HAP-1 (cell line): ENCODE measurements at regions not wholly inside any gene's neighbourhood (a gene's known extent, or its start where the extent isn't known, plus 50 kb on each side); places are given as distances from the start of the nearest gene placed in this dataset.
"Not testable (repeated sequence)": the region's sequence is repeated elsewhere in the genome, so short reads cannot be mapped to it uniquely, and the experiment has no call there.

Experiments
- DNase-seq, 2 experiments: peaks; one replicate each; pipeline ENCODE4 v3.0.0-alpha.2; 2016 to 2020; ENCODE audit warnings: low spot score in 2 of 2
- H3K27me3 ChIP-seq: fragments of 250-450 bp; sonication (Bioruptor Pico); 2 replicates; pipeline ENCODE4 v1.5.1; 2020; ENCODE audit warnings: low read depth, mild to moderate bottlenecking, moderate library complexity
- H3K36me3 ChIP-seq: fragments of 250-450 bp; sonication (Bioruptor Pico); replicated peaks from 2 replicates; pipeline ENCODE4 v1.5.1; 2020; ENCODE audit warnings: mild to moderate bottlenecking
- H3K4me1 ChIP-seq: fragments of 250-450 bp; sonication (Bioruptor Pico); 2 replicates; pipeline ENCODE4 v1.5.1; 2020; ENCODE audit warnings: mild to moderate bottlenecking
- H3K4me3 ChIP-seq: fragments of 250-450 bp; sonication (Bioruptor Pico); 2 replicates; pipeline ENCODE4 v1.5.1; 2020; ENCODE audit warnings: mild to moderate bottlenecking, moderate library complexity
- H3K9me3 ChIP-seq: fragments of 250-450 bp; sonication (Bioruptor Pico); 2 replicates; pipeline ENCODE4 v1.5.1; 2020; ENCODE audit warnings: mild to moderate bottlenecking, moderate library complexity
- in situ Hi-C: fragments of 300-500 bp; cut with MboI; formaldehyde crosslinking; loops from 3 replicates; pipeline ENCODE4 v1.14.3; 2020; ENCODE audit warnings: low sequenced_read_pairs, inconsistent platforms, mixed read lengths

GRCh38 chr12:45490232-45490881, 239.1 kb upstream of the ARID2 start:
- Histone ChIP-seq H3K4me1 (no peaks in the 10 kb centered on the region), H3K36me3 (no peaks in the 10 kb centered on the region), H3K27me3 (no peaks in the 10 kb centered on the region), H3K4me3 (no peak overlapping the region), H3K9me3 (no peaks in the 10 kb centered on the region)
- DNase-seq, result no peak
- in situ Hi-C loops, result no loop called here

GRCh38 chr12:45494279-45494678, 235.2 kb upstream of the ARID2 start:
- no peaks in the 10 kb centered on the region for H3K9me3 ChIP-seq
- H3K4me1 ChIP-seq, result no peaks in the 10 kb centered on the region
- no peaks in the 10 kb centered on the region for H3K36me3 ChIP-seq
- DNase-seq, result no peak
- H3K27me3 ChIP-seq, result no peaks in the 10 kb centered on the region
- in situ Hi-C loops, result no loop called here
- H3K4me3 ChIP-seq, result no peak overlapping the region

- in situ Hi-C loops, result no loop called here
- no peaks in the 10 kb centered on the region for H3K36me3 ChIP-seq
- H3K4me3 ChIP-seq, result no peak overlapping the region
- no peaks in the 10 kb centered on the region for H3K9me3 ChIP-seq
- H3K27me3 ChIP-seq, result peaks cover 4% of the 10 kb centered on the region; the same call in 1 of the 2 replicates
- no peak for DNase-seq
- H3K4me1 ChIP-seq, result no peaks in the 10 kb centered on the region
Observed at GRCh38 chr12:45498645-45499044, 230.9 kb upstream of the ARID2 start.

GRCh38 chr12:45502481-45503128, 226.9 kb upstream of the ARID2 start:
- in situ Hi-C loops, result no loop called here
- H3K4me3 ChIP-seq, result no peak overlapping the region
- no peaks in the 10 kb centered on the region for H3K4me1 ChIP-seq
- no peak for DNase-seq
- H3K27me3 ChIP-seq, result peaks cover 4% of the 10 kb centered on the region; the same call in 1 of the 2 replicates
- H3K36me3 ChIP-seq, result no peaks in the 10 kb centered on the region
- H3K9me3 ChIP-seq, result no peaks in the 10 kb centered on the region

GRCh38 chr12:45503899-45504298, 225.6 kb upstream of the ARID2 start:
- in situ Hi-C loops, result no loop called here
- Histone ChIP-seq H3K9me3 (no peaks in the 10 kb centered on the region), H3K4me3 (no peak overlapping the region), H3K4me1 (no peaks in the 10 kb centered on the region), H3K27me3 (peaks cover 4% of the 10 kb centered on the region; the same call in 1 of the 2 replicates), H3K36me3 (no peaks in the 10 kb centered on the region)
- DNase-seq, result no peak

- Histone ChIP-seq H3K36me3 (no peaks in the 10 kb centered on the region), H3K4me3 (no peak overlapping the region), H3K27me3 (peaks cover 4% of the 10 kb centered on the region; the same call in 1 of the 2 replicates), H3K4me1 (no peaks in the 10 kb centered on the region), H3K9me3 (no peaks in the 10 kb centered on the region)
- DNase-seq, result no peak
- in situ Hi-C loops, result no loop called here
Observed at GRCh38 chr12:45504316-45505010, 225.0 kb upstream of the ARID2 start.

GRCh38 chr12:45509187-45509586, 220.3 kb upstream of the ARID2 start:
- H3K4me1 ChIP-seq, result no peaks in the 10 kb centered on the region
- DNase-seq, result no peak
- in situ Hi-C loops, result no loop called here
- H3K4me3 ChIP-seq, result no peak overlapping the region
- H3K9me3 ChIP-seq, result no peaks in the 10 kb centered on the region
- H3K36me3 ChIP-seq, result no peaks in the 10 kb centered on the region
- H3K27me3 ChIP-seq, result no peaks in the 10 kb centered on the region

- no peak overlapping the region for H3K4me3 ChIP-seq
- H3K36me3 ChIP-seq, result no peaks in the 10 kb centered on the region
- no peaks in the 10 kb centered on the region for H3K27me3 ChIP-seq
- in situ Hi-C loops, result no loop called here
- H3K4me1 ChIP-seq, result no peaks in the 10 kb centered on the region
- no peak for DNase-seq
- no peaks in the 10 kb centered on the region for H3K9me3 ChIP-seq
Observed at GRCh38 chr12:45509621-45510020, 219.9 kb upstream of the ARID2 start.

GRCh38 chr12:45517381-45517780, 212.1 kb upstream of the ARID2 start:
- DNase-seq, result no peak
- Histone ChIP-seq H3K4me1 (no peaks in the 10 kb centered on the region), H3K27me3 (no peaks in the 10 kb centered on the region), H3K4me3 (no peak overlapping the region), H3K36me3 (no peaks in the 10 kb centered on the region), H3K9me3 (no peaks in the 10 kb centered on the region)
- in situ Hi-C loops, result no loop called here

GRCh38 chr12:45518291-45519235, 210.9 kb upstream of the ARID2 start:
- H3K9me3 ChIP-seq, result no peaks in the 10 kb centered on the region
- no peak overlapping the region for H3K4me3 ChIP-seq
- in situ Hi-C loops, result no loop called here
- H3K27me3 ChIP-seq, result no peaks in the 10 kb centered on the region
- H3K4me1 ChIP-seq, result no peaks in the 10 kb centered on the region
- H3K36me3 ChIP-seq, result no peaks in the 10 kb centered on the region
- DNase-seq, result no peak

GRCh38 chr12:45522227-45522626, 207.3 kb upstream of the ARID2 start:
- Histone ChIP-seq H3K36me3 (no peaks in the 10 kb centered on the region), H3K27me3 (no peaks in the 10 kb centered on the region), H3K9me3 (no peaks in the 10 kb centered on the region), H3K4me1 (no peaks in the 10 kb centered on the region), H3K4me3 (no peak overlapping the region)
- in situ Hi-C loops, result no loop called here
- no peak for DNase-seq

GRCh38 chr12:45526823-45527222, 202.7 kb upstream of the ARID2 start:
- DNase-seq, H3K4me3 ChIP-seq, H3K36me3 ChIP-seq, H3K9me3 ChIP-seq, H3K4me1 ChIP-seq, H3K27me3 ChIP-seq, in situ Hi-C loops: not testable (repeated sequence)

GRCh38 chr12:45532113-45532512, 197.4 kb upstream of the ARID2 start:
- Histone ChIP-seq H3K27me3 (no peaks in the 10 kb centered on the region), H3K36me3 (no peaks in the 10 kb centered on the region), H3K9me3 (no peaks in the 10 kb centered on the region), H3K4me1 (no peaks in the 10 kb centered on the region), H3K4me3 (no peak overlapping the region)
- DNase-seq, result no peak
- in situ Hi-C loops, result no loop called here
